Tibial nerve (tissue), 4 donors: ENCODE measurements at regions not wholly inside any gene's neighbourhood (a gene's known extent, or its start where the extent isn't known, plus 50 kb on each side); places are given as distances from the start of the nearest gene placed in this dataset.

Experiments used
- DNase-seq, 2 donors: peaks; one replicate each; pipeline ENCODE4 v3.0.0-alpha.2; 2019; ENCODE audit warnings: low spot score in 2 of 2
- H3K27ac ChIP-seq, 4 donors: fragments of 200-600 bp; sonication (generic) in 3 of 4; one replicate each; pipeline ENCODE4 v1.5.1; 2017 to 2019; ENCODE audit warnings: mild to moderate bottlenecking in 1 of 4
- H3K27me3 ChIP-seq, 2 donors: fragments of 200-600 bp; sonication (generic) in 1 of 2; one replicate each; pipeline versions ENCODE4 v1.5.1 to v1.6.0; 2017 to 2019
- H3K36me3 ChIP-seq, 3 donors: fragments of 200-600 bp; sonication (generic); one replicate each; pipeline ENCODE4 v1.5.1; 2018 to 2019
- H3K4me1 ChIP-seq, 4 donors: fragments of 200-600 bp; sonication (generic) in 3 of 4; one replicate each; pipeline ENCODE4 v1.5.1; 2017 to 2019
- H3K4me3 ChIP-seq, 4 donors: fragments of 200-600 bp; sonication (generic) in 3 of 4; one replicate each; pipeline ENCODE4 v1.5.1; 2017 to 2019; ENCODE audit warnings: mild to moderate bottlenecking in 1 of 4, moderate library complexity in 1 of 4
- H3K9me3 ChIP-seq, 4 donors: fragments of 200-600 bp; sonication (generic) in 3 of 4; one replicate each; pipeline ENCODE4 v1.5.1; 2017 to 2019
- CTCF ChIP-seq, 5 experiments: fragments of 200-600 bp in 3 of 5; fragments of 450-650 bp in 2 of 5; sonication (generic) in 3 of 5; IDR thresholded peaks; one replicate each; pipeline ENCODE4 v1.5.1; 2016 to 2019; ENCODE audit warnings: antibody characterized with exemption in 5 of 5, mild to moderate bottlenecking in 3 of 5, moderate library complexity in 2 of 5
- EP300 ChIP-seq, 2 donors: sonication (generic); formaldehyde crosslinking; IDR thresholded peaks; one replicate each; pipeline ENCODE4 v1.6.1; 2017; ENCODE audit warnings: antibody characterized with exemption in 2 of 2, mild to moderate bottlenecking in 1 of 2
- POLR2A ChIP-seq, 2 donors: fragments of 450-650 bp; IDR thresholded peaks; one replicate each; pipeline ENCODE4 v1.6.1; 2017; ENCODE audit warnings: antibody characterized with exemption in 2 of 2, mild to moderate bottlenecking in 2 of 2, moderate library complexity in 2 of 2
- WGBS, 2 donors: methylation state at CpG; one replicate each; pipeline ENCODE4 v1.1.5; 2018; 5-methylcytosine and 5-hydroxymethylcytosine counted together

DNA sequence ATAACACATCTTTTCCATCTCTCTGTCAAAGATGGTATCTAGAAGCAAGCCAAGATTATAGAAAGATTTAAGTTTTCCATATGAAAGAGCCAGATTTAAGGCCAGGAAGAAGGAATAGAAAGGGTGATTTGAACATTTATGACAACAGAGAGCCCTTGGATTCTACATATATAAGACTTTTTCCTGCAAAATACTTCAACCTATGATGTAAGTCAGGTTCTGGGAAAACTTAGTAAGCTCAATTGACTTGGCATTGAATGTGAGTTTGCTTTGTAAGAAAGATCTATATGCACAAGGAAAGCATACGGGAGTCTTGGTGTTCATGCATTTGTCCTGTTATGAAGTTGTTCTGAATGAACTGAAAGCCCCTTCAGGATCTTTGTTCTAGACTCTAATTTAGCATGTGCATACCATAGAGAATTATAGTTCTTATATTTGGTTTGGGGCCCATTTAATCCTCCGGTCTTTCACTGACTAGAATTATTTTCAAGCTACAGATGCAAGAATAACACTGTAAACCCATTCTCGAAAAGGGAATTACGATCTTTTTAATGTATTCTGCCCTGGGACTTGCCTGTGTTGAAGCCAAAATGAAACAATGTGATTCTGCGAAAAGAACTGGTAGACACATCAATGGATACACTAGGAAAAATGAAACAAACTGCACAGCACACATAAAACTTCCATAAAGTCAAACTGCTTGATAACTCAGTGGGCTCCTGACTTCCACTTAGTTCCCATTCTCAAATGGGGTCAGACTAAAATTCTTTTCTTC is 152.8 kb downstream of the DISP1 start:
- no peak for TF ChIP-seq EP300 (IDR thresholded peaks at IDR 0.05)
- no peak for TF ChIP-seq CTCF (IDR thresholded peaks at IDR 0.05)
- TF ChIP-seq POLR2A (IDR thresholded peaks at IDR 0.05): no peak
- no peak overlapping the region for H3K4me3 ChIP-seq
- no peak overlapping the region for H3K27ac ChIP-seq
- WGBS, 2 donors: 63 to 90% methylated on average over 5 of the region's 5 CpGs
- no peaks in the 10 kb centered on the region for H3K27me3 ChIP-seq
- peaks cover 0 to 15% (median 0%) of the 10 kb centered on the region in 4 donors for H3K4me1 ChIP-seq
- no peak for DNase-seq
- no peaks in the 10 kb centered on the region for H3K36me3 ChIP-seq
- H3K9me3 ChIP-seq: no peaks in the 10 kb centered on the region

GRCh38 chr1:222970040-222970439 is 155.2 kb downstream of the DISP1 start:
- no peaks in the 10 kb centered on the region for H3K9me3 ChIP-seq
- no peak for DNase-seq
- no peak overlapping the region for H3K4me3 ChIP-seq
- H3K27ac ChIP-seq: peak overlapping the region in 1 of 4 donors; percentile 19
- H3K4me1 ChIP-seq: peaks cover 0 to 27% (median 0%) of the 10 kb centered on the region in 4 donors
- 64 to 77% methylated on average over 8 of the region's 8 CpGs for WGBS, 2 donors
- H3K27me3 ChIP-seq: no peaks in the 10 kb centered on the region
- no peaks in the 10 kb centered on the region for H3K36me3 ChIP-seq
- TF ChIP-seq POLR2A (IDR thresholded peaks at IDR 0.05) (no peak), CTCF (IDR thresholded peaks at IDR 0.05) (no peak), EP300 (IDR thresholded peaks at IDR 0.05) (no peak)

GRCh38 chr1:222970711-222971110 is 155.9 kb downstream of the DISP1 start:
- no peak for DNase-seq
- TF ChIP-seq CTCF (IDR thresholded peaks at IDR 0.05) (no peak), EP300 (IDR thresholded peaks at IDR 0.05) (no peak), POLR2A (IDR thresholded peaks at IDR 0.05) (no peak)
- H3K4me3 ChIP-seq: no peak overlapping the region
- H3K4me1 ChIP-seq: peaks cover 0 to 34% (median 2%) of the 10 kb centered on the region in 4 donors
- no peaks in the 10 kb centered on the region for H3K27me3 ChIP-seq
- WGBS, 2 donors: 58% methylated on average over 4 of the region's 4 CpGs
- H3K9me3 ChIP-seq: no peaks in the 10 kb centered on the region
- no peak overlapping the region for H3K27ac ChIP-seq
- H3K36me3 ChIP-seq: no peaks in the 10 kb centered on the region

GRCh38 chr1:222971146-222971545 is 156.3 kb downstream of the DISP1 start:
- Histone ChIP-seq H3K27me3 (no peaks in the 10 kb centered on the region), H3K27ac (no peak overlapping the region), H3K4me3 (no peak overlapping the region), H3K4me1 (peaks cover 0 to 38% (median 4%) of the 10 kb centered on the region in 4 donors), H3K36me3 (no peaks in the 10 kb centered on the region), H3K9me3 (no peaks in the 10 kb centered on the region)
- DNase-seq: no peak
- no peak for TF ChIP-seq CTCF (IDR thresholded peaks at IDR 0.05)
- no peak for TF ChIP-seq POLR2A (IDR thresholded peaks at IDR 0.05)
- no peak for TF ChIP-seq EP300 (IDR thresholded peaks at IDR 0.05)
- WGBS, 2 donors: 74 to 78% methylated on average over 2 of the region's 2 CpGs

DNA sequence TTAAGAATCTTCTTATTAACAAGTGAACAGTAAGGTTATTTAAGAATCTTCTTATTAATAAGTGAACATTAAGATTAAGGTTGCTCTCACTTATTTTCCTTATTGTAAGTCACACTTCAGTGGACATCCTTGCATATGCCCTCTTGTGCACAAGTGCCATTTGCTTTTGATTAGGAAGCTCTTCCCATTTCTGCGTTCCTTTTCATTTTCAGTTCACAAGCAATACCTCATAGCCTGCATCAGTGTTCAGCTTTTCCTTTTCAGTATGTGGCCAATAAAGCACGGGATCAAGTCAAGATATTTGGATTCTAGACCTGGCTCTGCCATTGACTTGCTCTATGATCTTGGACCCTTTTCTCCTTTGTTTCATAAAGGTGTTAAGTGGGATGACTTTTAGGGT is 158.7 kb downstream of the DISP1 start:
- H3K9me3 ChIP-seq: no peaks in the 10 kb centered on the region
- 64 to 90% methylated on average over 2 of the region's 2 CpGs for WGBS, 2 donors
- no peak for DNase-seq
- H3K27me3 ChIP-seq: no peaks in the 10 kb centered on the region
- TF ChIP-seq CTCF (IDR thresholded peaks at IDR 0.05) (no peak), POLR2A (IDR thresholded peaks at IDR 0.05) (no peak), EP300 (IDR thresholded peaks at IDR 0.05) (no peak)
- H3K4me1 ChIP-seq: peaks cover 0 to 40% (median 4%) of the 10 kb centered on the region in 4 donors
- H3K36me3 ChIP-seq: no peaks in the 10 kb centered on the region
- no peak overlapping the region for H3K27ac ChIP-seq
- no peak overlapping the region for H3K4me3 ChIP-seq
